ENCODE measurements at regions not wholly inside any gene's neighbourhood (a gene's known extent, or its start where the extent isn't known, plus 50 kb on each side); places are given as distances from the start of the nearest gene placed in this dataset.

- Histone ChIP-seq H3K4me3 (ENCODE audit: low read length, poor library complexity, severe bottlenecking) (no peak overlapping the region), H2AFZ (ENCODE audit: low read length) (no peak overlapping the region), H3K36me3 (ENCODE audit: insufficient read depth, low read length) (no peaks in the 10 kb centered on the region), H3K9me3 (ENCODE audit: insufficient read depth, low read depth, low read length) (no peaks in the 10 kb centered on the region), H3K27me3 (ENCODE audit: insufficient read depth, low read length, poor library complexity, severe bottlenecking) (no peaks in the 10 kb centered on the region), H3K4me1 (ENCODE audit: insufficient read depth, low read length, poor library complexity, severe bottlenecking) (no peaks in the 10 kb centered on the region), H3K9me2 (replicated peaks; ENCODE audit: low read depth, low read length) (no peaks in the 10 kb centered on the region), H3K79me2 (ENCODE audit: insufficient read depth, low read length) (no peaks in the 10 kb centered on the region), H3K4me2 (ENCODE audit: low read depth, low read length, poor library complexity, severe bottlenecking) (no peak overlapping the region), H4K20me1 (ENCODE audit: insufficient read depth, low read length, poor library complexity, severe bottlenecking) (no peaks in the 10 kb centered on the region), H3F3A (ENCODE audit: low read depth) (no peaks in the 10 kb centered on the region), H3K9ac (ENCODE audit: low read depth, low read length, poor library complexity, severe bottlenecking) (no peak overlapping the region)
- TF ChIP-seq EZH2phosphoT487 (IDR thresholded peaks at IDR 0.05; ENCODE audit: borderline replicate concordance) (no peak), CTCF (conservative IDR thresholded peaks at IDR 0.05; ENCODE audit: low read length) (no peak)
Measured at GRCh38 chr12:68094195-68094594, 65.3 kb downstream of the IFNG start.

- no peaks in the 10 kb centered on the region for H3K9me3 ChIP-seq (ENCODE audit: insufficient read depth, low read depth, low read length)
- no peaks in the 10 kb centered on the region for H3K36me3 ChIP-seq (ENCODE audit: insufficient read depth, low read length)
- no peaks in the 10 kb centered on the region for H3K4me1 ChIP-seq (ENCODE audit: insufficient read depth, low read length, poor library complexity, severe bottlenecking)
- H3K9me2 ChIP-seq (replicated peaks; ENCODE audit: low read depth, low read length): no peaks in the 10 kb centered on the region
- H3K4me2 ChIP-seq (ENCODE audit: low read depth, low read length, poor library complexity, severe bottlenecking): no peak overlapping the region
- H4K20me1 ChIP-seq (ENCODE audit: insufficient read depth, low read length, poor library complexity, severe bottlenecking): no peaks in the 10 kb centered on the region
- H2AFZ ChIP-seq (ENCODE audit: low read length): no peak overlapping the region
- H3K9ac ChIP-seq (ENCODE audit: low read depth, low read length, poor library complexity, severe bottlenecking): no peak overlapping the region
- no peaks in the 10 kb centered on the region for H3F3A ChIP-seq (ENCODE audit: low read depth)
- TF ChIP-seq EZH2phosphoT487 (IDR thresholded peaks at IDR 0.05; ENCODE audit: borderline replicate concordance): no peak
- TF ChIP-seq CTCF (conservative IDR thresholded peaks at IDR 0.05; ENCODE audit: low read length): no peak
- no peak overlapping the region for H3K4me3 ChIP-seq (ENCODE audit: low read length, poor library complexity, severe bottlenecking)
- no peaks in the 10 kb centered on the region for H3K27me3 ChIP-seq (ENCODE audit: insufficient read depth, low read length, poor library complexity, severe bottlenecking)
- H3K79me2 ChIP-seq (ENCODE audit: insufficient read depth, low read length): no peaks in the 10 kb centered on the region
Measured at GRCh38 chr12:68092976-68093375, 66.6 kb downstream of the IFNG start.

GRCh38 chr12:68089101-68089500 lies 70.4 kb downstream of the IFNG start:
- no peaks in the 10 kb centered on the region for H3K9me2 ChIP-seq (replicated peaks; ENCODE audit: low read depth, low read length)
- H3K4me1 ChIP-seq (ENCODE audit: insufficient read depth, low read length, poor library complexity, severe bottlenecking): no peaks in the 10 kb centered on the region
- H3K4me3 ChIP-seq (ENCODE audit: low read length, poor library complexity, severe bottlenecking): no peak overlapping the region
- H3K27me3 ChIP-seq (ENCODE audit: insufficient read depth, low read length, poor library complexity, severe bottlenecking): no peaks in the 10 kb centered on the region
- H3K4me2 ChIP-seq (ENCODE audit: low read depth, low read length, poor library complexity, severe bottlenecking): no peak overlapping the region
- no peak overlapping the region for H3K9ac ChIP-seq (ENCODE audit: low read depth, low read length, poor library complexity, severe bottlenecking)
- H4K20me1 ChIP-seq (ENCODE audit: insufficient read depth, low read length, poor library complexity, severe bottlenecking): no peaks in the 10 kb centered on the region
- no peak overlapping the region for H2AFZ ChIP-seq (ENCODE audit: low read length)
- no peaks in the 10 kb centered on the region for H3K9me3 ChIP-seq (ENCODE audit: insufficient read depth, low read depth, low read length)
- TF ChIP-seq CTCF (conservative IDR thresholded peaks at IDR 0.05; ENCODE audit: low read length) (no peak), EZH2phosphoT487 (IDR thresholded peaks at IDR 0.05; ENCODE audit: borderline replicate concordance) (no peak)
- H3K79me2 ChIP-seq (ENCODE audit: insufficient read depth, low read length): no peaks in the 10 kb centered on the region
- no peaks in the 10 kb centered on the region for H3K36me3 ChIP-seq (ENCODE audit: insufficient read depth, low read length)
- H3F3A ChIP-seq (ENCODE audit: low read depth): no peaks in the 10 kb centered on the region
